G401 (cell line): ENCODE measurements at regions not wholly inside any gene's neighbourhood (a gene's known extent, or its start where the extent isn't known, plus 50 kb on each side); places are given as distances from the start of the nearest gene placed in this dataset.
A peak's percentile ranks its signal among the peaks of the same experiment; 100 is the strongest.

Experiments used
- DNase-seq: peaks from one replicate; pipeline ENCODE4 v3.0.0-alpha.2; 2015; ENCODE audit warnings: low spot score
- in situ Hi-C: cut with HindIII; loops from 2 replicates; pipeline ENCODE4 v1.10.0; 2016; ENCODE audit warnings: low sequenced_read_pairs, mixed read lengths

GRCh38 chr2:64300066-64300465 lies 153.9 kb upstream of the LGALSL start:
- no peak for DNase-seq
- in situ Hi-C loops, result no loop called here

DNA sequence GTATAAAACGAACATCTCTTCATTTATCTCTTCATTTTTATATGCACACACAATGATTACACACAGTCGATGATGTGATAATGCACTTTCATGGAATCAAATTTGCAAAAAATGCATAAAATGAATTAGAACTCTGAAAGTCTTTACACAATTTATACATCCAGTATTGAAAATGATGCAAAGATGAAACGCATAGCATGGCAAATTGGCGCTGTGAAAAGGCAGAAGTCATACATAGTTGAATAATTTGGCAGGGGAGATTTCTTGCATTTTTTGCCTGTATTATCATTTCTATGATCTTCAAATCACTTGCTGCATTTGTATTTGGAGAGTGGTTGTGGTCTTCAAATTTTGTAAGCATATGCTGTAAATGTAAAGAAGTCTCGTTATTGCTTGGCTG lies 150.7 kb upstream of the LGALSL start:
- in situ Hi-C loops, result no loop called here
- DNase-seq, result no peak

DNA sequence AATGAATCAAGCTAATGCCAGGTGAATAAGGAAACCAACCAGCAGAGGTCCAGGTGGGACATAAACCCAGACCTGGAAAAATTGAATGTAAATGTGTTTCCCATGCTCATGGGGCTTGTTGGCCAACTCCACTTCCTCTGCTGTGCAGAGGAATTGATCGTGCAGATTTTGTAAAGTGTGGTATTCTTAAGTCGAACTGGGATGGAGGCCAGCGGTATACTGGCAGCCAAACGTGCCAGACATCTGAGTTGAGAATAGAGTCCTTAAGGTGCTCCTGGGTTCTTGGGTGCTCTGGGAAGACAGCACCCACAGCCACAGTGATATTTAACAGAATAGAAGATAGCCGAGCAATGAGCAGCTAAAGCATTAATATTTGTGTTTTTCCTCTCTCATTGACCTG lies 146.5 kb upstream of the LGALSL start:
- in situ Hi-C loops, result no loop called here
- DNase-seq, result no peak

GRCh38 chr2:64311191-64311910 lies 142.6 kb upstream of the LGALSL start:
- in situ Hi-C loops, result no loop called here
- no peak for DNase-seq

GRCh38 chr2:64311948-64312621 lies 141.9 kb upstream of the LGALSL start:
- in situ Hi-C loops, result no loop called here
- DNase-seq, result peak; percentile 84

- in situ Hi-C loops, result no loop called here
Measured at GRCh38 chr2:64312622-64313397, 141.2 kb upstream of the LGALSL start.

GRCh38 chr2:64313398-64313723 lies 140.6 kb upstream of the LGALSL start:
- in situ Hi-C loops, result no loop called here

More at GRCh38 chr2:64312622-64313397, 141.2 kb upstream of the LGALSL start:
- DNase-seq, result no peak

GRCh38 chr2:64315291-64315960 lies 138.5 kb upstream of the LGALSL start:
- DNase-seq, result no peak
- in situ Hi-C loops, result no loop called here

More at GRCh38 chr2:64313398-64313723, 140.6 kb upstream of the LGALSL start:
- peak; percentile 58 for DNase-seq

GRCh38 chr2:64317707-64318475 lies 136.1 kb upstream of the LGALSL start:
- in situ Hi-C loops, result no loop called here

DNA sequence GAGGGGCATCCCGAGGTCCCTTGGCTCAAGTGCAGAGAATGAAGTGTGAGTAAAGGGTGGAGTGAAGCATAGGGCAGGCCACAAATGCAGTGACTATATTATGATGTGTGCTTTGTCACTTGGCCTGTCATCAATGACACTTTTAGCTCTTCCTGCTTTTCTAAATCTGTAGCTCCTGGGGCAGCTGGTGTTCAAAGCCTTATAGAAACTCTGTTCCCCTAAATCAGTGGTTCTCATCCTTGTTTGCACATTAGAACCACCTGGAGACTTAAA lies 135.6 kb upstream of the LGALSL start:
- in situ Hi-C loops, result no loop called here
- no peak for DNase-seq

More at GRCh38 chr2:64317707-64318475, 136.1 kb upstream of the LGALSL start:
- DNase-seq, result no peak

- DNase-seq, result no peak
- in situ Hi-C loops, result no loop called here
Measured at GRCh38 chr2:64319896-64320295, 134.1 kb upstream of the LGALSL start.

- in situ Hi-C loops, result no loop called here
Measured at GRCh38 chr2:64322433-64322832, 131.5 kb upstream of the LGALSL start.

DNA sequence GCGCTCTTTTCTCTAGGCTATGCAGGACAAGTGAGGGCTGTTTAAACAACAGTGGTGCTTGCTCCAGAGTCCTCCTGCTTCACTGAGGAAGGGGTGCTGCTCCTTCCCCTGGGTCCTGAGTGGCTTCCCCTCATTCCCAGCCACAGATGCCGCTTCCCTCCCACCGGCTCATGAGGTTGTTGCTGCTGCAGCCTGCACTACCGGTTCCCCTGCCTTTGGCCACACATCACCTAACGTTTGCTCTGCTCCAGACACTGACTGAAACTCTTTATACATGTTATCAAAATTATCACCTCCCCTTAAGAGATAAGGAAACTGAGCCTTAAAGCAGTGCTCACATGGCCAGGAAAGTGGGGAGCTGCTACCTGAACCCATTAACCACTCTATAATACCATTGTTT lies 130.8 kb upstream of the LGALSL start:
- in situ Hi-C loops, result no loop called here
- DNase-seq, result no peak

More at GRCh38 chr2:64322433-64322832, 131.5 kb upstream of the LGALSL start:
- DNase-seq, result no peak

DNA sequence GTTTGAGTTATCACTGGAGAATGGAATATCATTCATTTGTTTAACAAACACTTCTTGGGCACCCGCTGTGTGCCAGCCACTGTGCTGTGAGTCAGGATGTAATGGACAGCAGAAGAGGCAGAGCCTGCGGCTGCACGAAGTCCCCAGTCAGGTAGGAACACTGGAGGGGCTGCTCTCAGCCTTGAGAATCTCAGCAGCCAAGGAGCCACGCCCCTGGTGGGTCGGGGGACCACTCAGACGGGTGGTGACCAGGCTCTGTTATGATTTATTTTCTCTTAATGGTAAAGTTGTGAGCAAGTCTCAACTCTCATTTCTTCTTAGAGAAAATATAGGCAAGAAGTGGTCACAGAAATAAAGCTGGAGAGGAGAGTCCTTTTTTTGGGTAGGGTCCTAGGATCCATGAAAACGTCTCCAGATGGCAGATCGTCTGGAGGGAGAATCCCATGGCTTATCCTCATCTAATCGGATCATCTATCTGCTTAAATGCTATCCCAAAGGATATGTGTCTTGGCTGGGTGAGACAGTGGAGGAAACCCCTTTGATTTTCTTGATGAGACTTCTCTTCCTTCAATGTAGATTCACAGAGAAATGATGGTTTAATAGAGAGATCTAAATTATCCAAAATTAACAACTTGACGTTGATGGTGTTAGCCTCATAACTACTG lies 129.1 kb upstream of the LGALSL start:
- in situ Hi-C loops, result no loop called here
- no peak for DNase-seq

- no peak for DNase-seq
- in situ Hi-C loops, result no loop called here
Measured at GRCh38 chr2:64325477-64325851, 128.5 kb upstream of the LGALSL start.

DNA sequence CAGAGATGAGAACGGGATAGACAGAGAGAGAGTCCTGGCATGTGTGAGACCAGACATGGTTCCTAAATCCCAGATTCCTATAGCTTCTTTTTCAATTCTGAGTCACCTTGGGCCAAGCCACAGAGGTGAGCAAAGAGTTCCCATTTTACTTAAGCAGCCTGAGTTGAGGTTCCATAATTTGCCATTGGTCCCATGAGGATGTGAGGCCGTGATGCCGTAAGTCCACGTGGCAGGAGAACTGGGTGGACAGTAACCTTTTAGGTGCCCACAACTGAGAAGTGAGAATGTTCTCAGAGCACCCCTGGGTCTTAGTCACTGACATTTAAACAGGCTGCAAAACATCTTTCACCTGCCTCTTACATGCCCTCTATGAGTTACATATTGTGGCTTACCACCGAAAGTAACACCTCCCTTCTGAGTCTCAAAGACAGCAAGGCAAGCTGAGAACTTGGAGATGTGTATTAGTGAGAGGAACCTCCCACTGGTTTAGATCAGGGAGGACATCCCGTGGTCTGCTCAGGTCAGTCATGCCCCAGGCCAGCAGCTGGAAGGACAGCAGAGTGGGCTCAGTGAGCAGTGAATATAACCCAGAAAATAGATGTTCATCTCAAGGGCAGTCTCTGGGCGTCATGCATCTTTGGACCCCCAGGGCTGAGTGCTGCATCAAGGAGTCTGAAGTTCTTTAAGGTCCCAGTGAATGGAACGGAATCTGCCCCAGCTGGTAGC lies 127.9 kb upstream of the LGALSL start:
- in situ Hi-C loops, result no loop called here
- DNase-seq, result no peak

DNA sequence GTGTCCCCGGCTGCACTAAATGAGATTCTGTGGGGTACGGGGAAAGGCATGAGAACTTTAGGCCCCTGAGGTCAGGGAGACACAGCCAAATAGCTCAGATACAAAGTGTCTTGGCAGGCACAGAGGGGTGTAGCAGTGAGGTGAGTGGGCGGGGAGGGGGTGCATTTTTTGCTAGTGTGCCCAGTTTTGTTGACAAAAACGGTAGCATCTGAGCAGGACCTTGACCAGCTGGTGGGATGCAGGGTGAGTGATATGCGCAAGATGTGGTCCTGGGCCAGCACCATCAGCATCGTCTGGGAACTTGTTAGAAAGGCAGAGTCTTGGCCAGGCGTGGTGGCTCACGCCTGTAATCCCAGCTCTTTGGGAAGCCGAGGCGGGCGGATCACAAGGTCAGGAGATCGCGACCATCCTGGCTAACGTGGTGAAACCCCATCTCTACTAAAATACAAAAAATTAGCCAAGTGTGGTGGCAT lies 127.3 kb upstream of the LGALSL start:
- DNase-seq, result no peak
- in situ Hi-C loops, result no loop called here

DNA sequence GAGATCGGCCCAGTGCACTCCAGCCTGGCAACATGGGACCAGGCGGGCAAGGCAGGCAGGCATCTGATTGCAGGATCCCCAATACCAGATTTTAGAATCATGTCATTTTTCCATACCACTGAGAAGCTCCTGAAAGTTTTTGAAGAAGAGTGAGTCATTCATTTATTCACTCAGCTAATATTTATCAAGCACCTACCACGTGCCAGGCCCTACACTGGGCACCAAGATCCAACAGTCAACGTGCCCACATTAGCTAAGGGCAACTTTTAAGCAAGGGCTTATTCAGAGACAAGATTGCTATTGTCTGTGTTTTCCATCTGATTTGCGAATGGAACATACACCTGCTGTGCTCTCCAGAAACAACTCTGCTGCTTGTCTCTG lies 126.8 kb upstream of the LGALSL start:
- in situ Hi-C loops, result no loop called here
- DNase-seq, result no peak
